ENCODE measurements at regions not wholly inside any gene's neighbourhood (a gene's known extent, or its start where the extent isn't known, plus 50 kb on each side); places are given as distances from the start of the nearest gene placed in this dataset.
A peak's percentile ranks its signal among the peaks of the same experiment; 100 is the strongest.

DNA sequence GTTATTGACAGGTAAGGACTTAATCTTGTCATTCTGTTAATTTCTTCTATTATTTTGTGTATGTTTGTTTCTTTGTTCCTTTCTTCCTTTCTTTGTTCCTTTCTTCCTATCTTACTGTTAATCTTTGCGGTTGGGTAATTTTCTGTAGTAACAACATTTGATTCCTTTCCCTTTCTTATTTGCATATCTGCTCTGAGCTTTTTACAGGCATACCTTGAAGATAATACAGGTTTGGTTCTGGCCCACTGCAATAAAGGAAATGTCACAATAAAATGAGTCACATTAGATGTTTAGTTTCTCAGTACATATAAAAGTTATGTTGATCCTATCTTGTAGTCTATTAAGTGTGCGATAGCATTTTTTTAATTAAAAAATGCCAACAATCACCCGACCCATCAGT, 440.7 kb downstream of the NFIB start:
- no peak for TF ChIP-seq CTCF (IDR thresholded peaks at IDR 0.05; ENCODE audit: low read depth, low read length)
- Histone ChIP-seq H3K27me3 (no peaks in the 10 kb centered on the region), H3K36me3 (no peaks in the 10 kb centered on the region)

DNA sequence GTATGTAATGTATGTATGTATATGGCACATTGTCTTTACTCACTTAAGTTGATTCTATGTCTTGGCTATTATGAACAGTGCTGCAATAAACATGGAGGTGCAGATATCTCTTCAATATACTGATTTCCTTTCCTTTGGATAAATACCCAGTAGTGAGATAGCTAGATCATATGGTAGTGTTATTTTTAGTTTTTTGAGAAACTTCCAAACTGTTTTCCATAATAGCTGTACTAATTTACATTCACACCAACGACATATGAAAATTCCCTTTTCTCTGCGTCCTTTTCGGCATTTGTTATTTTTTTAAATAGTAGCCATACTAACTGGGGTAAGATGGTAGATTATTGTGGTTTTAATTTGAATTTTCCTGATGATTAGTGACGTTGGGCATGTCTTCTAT, 445.6 kb downstream of the NFIB start:
- Histone ChIP-seq H3K4me3 (no peak overlapping the region), H3K9me3 (ENCODE audit: low read depth) (no peaks in the 10 kb centered on the region), H3K27ac (no peak overlapping the region), H3K27me3 (no peaks in the 10 kb centered on the region), H3K36me3 (no peaks in the 10 kb centered on the region), H3K4me1 (ENCODE audit: low read depth) (no peaks in the 10 kb centered on the region)
- no peak for DNase-seq (ENCODE audit: low read depth in 1 of 2, low spot score in 1 of 2)
- TF ChIP-seq CTCF (IDR thresholded peaks at IDR 0.05; ENCODE audit: low read depth, low read length), result no peak

More for the DNA sequence above, 440.7 kb downstream of the NFIB start:
- Histone ChIP-seq H3K4me3 (no peak overlapping the region), H3K9me3 (ENCODE audit: low read depth) (no peaks in the 10 kb centered on the region), H3K4me1 (ENCODE audit: low read depth) (no peaks in the 10 kb centered on the region), H3K27ac (no peak overlapping the region)
- no peak for DNase-seq (ENCODE audit: low read depth in 1 of 2, low spot score in 1 of 2)

DNA sequence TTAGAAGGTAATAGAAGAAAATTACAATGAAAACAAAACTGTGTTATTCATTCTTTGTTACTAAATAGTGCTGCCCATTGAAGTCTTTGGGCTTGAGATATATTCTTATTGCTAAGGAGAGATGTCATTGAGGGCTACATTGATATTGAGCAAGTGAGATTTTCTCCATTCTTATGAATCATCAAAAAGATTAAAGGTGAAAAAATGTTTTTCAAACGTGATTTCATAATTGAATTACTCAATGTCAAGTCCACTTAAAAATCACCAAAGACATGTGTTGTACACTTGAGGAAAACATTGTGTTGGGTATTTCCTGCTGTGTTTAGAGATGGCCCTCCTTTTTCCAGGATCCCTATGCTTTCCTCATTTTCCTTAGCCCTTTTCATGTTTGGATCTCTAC, 448.1 kb downstream of the NFIB start:
- no peaks in the 10 kb centered on the region for H3K36me3 ChIP-seq
- H3K27ac ChIP-seq, result no peak overlapping the region
- no peaks in the 10 kb centered on the region for H3K27me3 ChIP-seq
- no peak overlapping the region for H3K4me3 ChIP-seq
- H3K9me3 ChIP-seq (ENCODE audit: low read depth), result no peaks in the 10 kb centered on the region
- peaks cover 2% of the 10 kb centered on the region for H3K4me1 ChIP-seq (ENCODE audit: low read depth)
- TF ChIP-seq CTCF (IDR thresholded peaks at IDR 0.05; ENCODE audit: low read depth, low read length), result no peak
- peak in 1 of 2 donors; percentile 30 for DNase-seq (ENCODE audit: low read depth in 1 of 2, low spot score in 1 of 2)

DNA sequence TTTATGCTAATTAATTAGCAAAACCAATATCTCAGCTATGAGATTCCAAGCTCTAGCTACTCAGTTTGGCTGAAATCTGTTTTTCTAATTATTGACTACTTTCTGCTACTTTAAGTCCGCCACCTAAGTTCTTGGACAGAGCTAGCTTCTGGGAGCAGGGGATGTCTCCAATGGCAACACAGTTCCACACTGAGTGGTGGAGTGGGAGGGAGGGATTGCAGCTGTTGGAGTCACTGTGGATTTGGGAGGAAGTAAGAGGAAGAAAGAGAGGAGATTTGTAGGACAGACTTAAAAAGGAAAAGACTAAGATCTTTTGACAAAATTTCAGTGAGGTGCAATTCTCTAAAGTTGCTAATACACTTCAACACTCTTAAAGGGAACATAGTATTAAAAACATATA, 450.8 kb downstream of the NFIB start:
- Histone ChIP-seq H3K27me3 (no peaks in the 10 kb centered on the region), H3K27ac (no peak overlapping the region), H3K4me1 (ENCODE audit: low read depth) (peaks cover 2% of the 10 kb centered on the region), H3K4me3 (no peak overlapping the region), H3K9me3 (ENCODE audit: low read depth) (no peaks in the 10 kb centered on the region), H3K36me3 (no peaks in the 10 kb centered on the region)
- DNase-seq (ENCODE audit: low read depth in 1 of 2, low spot score in 1 of 2), result peak; percentile 5 to 82
- no peak for TF ChIP-seq CTCF (IDR thresholded peaks at IDR 0.05; ENCODE audit: low read depth, low read length)

- no peak for TF ChIP-seq CTCF (IDR thresholded peaks at IDR 0.05; ENCODE audit: low read depth, low read length)
- Histone ChIP-seq H3K36me3 (no peaks in the 10 kb centered on the region), H3K27ac (no peak overlapping the region), H3K4me1 (ENCODE audit: low read depth) (peaks cover 2% of the 10 kb centered on the region), H3K9me3 (ENCODE audit: low read depth) (no peaks in the 10 kb centered on the region), H3K27me3 (no peaks in the 10 kb centered on the region), H3K4me3 (no peak overlapping the region)
- no peak for DNase-seq (ENCODE audit: low read depth in 1 of 2, low spot score in 1 of 2)
Observed at GRCh38 chr9:13862654-13863053, 451.3 kb downstream of the NFIB start.
